HCT116 (cell line): ENCODE measurements at regions not wholly inside any gene's neighbourhood (a gene's known extent, or its start where the extent isn't known, plus 50 kb on each side); places are given as distances from the start of the nearest gene placed in this dataset.

ENCODE experiments used
- ATF3 ChIP-seq: IDR thresholded peaks from 2 replicates; pipeline ENCODE4 v1.6.1; 2012
- CTCF ChIP-seq, 3 experiments: fragments of 200-600 bp in 1 of 3; sonication (generic) in 1 of 3; IDR thresholded peaks in 2 of 3; conservative IDR thresholded peaks in 1 of 3; 2 replicates each; pipeline ENCODE4 v1.5.1; 2012 to 2017; ENCODE audit warnings: low read depth in 2 of 3, low read length in 2 of 3, antibody characterized with exemption in 1 of 3, borderline replicate concordance in 1 of 3, control low read depth in 1 of 3, mild to moderate bottlenecking in 1 of 3, mixed read lengths in 1 of 3, mixed run types in 1 of 3, moderate library complexity in 1 of 3; ENCODE audit not compliant: insufficient read depth in 1 of 3
- EZH2 ChIP-seq: fragments of 200-600 bp; sonication (generic); IDR thresholded peaks from 2 replicates; pipeline ENCODE4 v1.6.1; 2017; ENCODE audit warnings: antibody characterized with exemption, mixed run types
- POLR2A ChIP-seq: IDR thresholded peaks from 2 replicates; pipeline ENCODE4 v1.7.0; 2011; ENCODE audit warnings: borderline replicate concordance; ENCODE audit not compliant: insufficient read depth, insufficient read length; ENCODE audit errors: extremely low read depth
- REST ChIP-seq: IDR thresholded peaks from 2 replicates; pipeline ENCODE4 v1.6.1; 2012; ENCODE audit warnings: low read depth
- SP1 ChIP-seq: IDR thresholded peaks from 2 replicates; pipeline ENCODE4 v1.6.1; 2012; ENCODE audit warnings: low read depth

GRCh38 chr2:44087714-44088092 is 81.0 kb upstream of the PPM1B start:
- TF ChIP-seq SP1 (no peak), ATF3 (no peak), CTCF (IDR thresholded peaks at IDR 0.05 in 2 of 3, conservative IDR thresholded peaks at IDR 0.05 in 1 of 3; ENCODE audit: borderline replicate concordance in 1 of 3, insufficient read depth in 1 of 3, low read depth in 2 of 3, low read length in 2 of 3) (no peak), POLR2A (no peak), REST (no peak), EZH2 (no peak)
